Stomach smooth muscle (tissue), 2 donors: ENCODE measurements at regions not wholly inside any gene's neighbourhood (a gene's known extent, or its start where the extent isn't known, plus 50 kb on each side); places are given as distances from the start of the nearest gene placed in this dataset.

Experiments used
- H3K27ac ChIP-seq: one replicate; pipeline ENCODE4 v1.7.0; 2013; ENCODE audit warnings: mild to moderate bottlenecking, low read length, inconsistent platforms
- H3K27me3 ChIP-seq, 2 donors: one replicate each; pipeline ENCODE4 v1.7.0; 2013; ENCODE audit warnings: low read length in 2 of 2; ENCODE audit not compliant: insufficient read depth in 2 of 2, control insufficient read depth in 1 of 2
- H3K36me3 ChIP-seq, 2 donors: one replicate each; pipeline ENCODE4 v1.7.0; 2013; ENCODE audit warnings: low read length in 2 of 2; ENCODE audit not compliant: control insufficient read depth in 2 of 2, insufficient read depth in 2 of 2
- H3K4me1 ChIP-seq: one replicate; pipeline ENCODE4 v1.7.0; 2013; ENCODE audit warnings: low read length; ENCODE audit not compliant: control insufficient read depth, insufficient read depth
- H3K4me3 ChIP-seq, 2 donors: one replicate each; pipeline ENCODE4 v1.7.0; 2013; ENCODE audit warnings: low read length in 2 of 2
- H3K9ac ChIP-seq, 2 donors: one replicate each; pipeline ENCODE4 v1.7.0; 2013; ENCODE audit warnings: low read length in 2 of 2, mild to moderate bottlenecking in 1 of 2
- H3K9me3 ChIP-seq, 2 donors: one replicate each; pipeline ENCODE4 v1.7.0; 2013; ENCODE audit warnings: low read length in 2 of 2; ENCODE audit not compliant: control insufficient read depth in 2 of 2
- donor health status: healthy.
- donor health status: Pancreatic carcinoma.

DNA sequence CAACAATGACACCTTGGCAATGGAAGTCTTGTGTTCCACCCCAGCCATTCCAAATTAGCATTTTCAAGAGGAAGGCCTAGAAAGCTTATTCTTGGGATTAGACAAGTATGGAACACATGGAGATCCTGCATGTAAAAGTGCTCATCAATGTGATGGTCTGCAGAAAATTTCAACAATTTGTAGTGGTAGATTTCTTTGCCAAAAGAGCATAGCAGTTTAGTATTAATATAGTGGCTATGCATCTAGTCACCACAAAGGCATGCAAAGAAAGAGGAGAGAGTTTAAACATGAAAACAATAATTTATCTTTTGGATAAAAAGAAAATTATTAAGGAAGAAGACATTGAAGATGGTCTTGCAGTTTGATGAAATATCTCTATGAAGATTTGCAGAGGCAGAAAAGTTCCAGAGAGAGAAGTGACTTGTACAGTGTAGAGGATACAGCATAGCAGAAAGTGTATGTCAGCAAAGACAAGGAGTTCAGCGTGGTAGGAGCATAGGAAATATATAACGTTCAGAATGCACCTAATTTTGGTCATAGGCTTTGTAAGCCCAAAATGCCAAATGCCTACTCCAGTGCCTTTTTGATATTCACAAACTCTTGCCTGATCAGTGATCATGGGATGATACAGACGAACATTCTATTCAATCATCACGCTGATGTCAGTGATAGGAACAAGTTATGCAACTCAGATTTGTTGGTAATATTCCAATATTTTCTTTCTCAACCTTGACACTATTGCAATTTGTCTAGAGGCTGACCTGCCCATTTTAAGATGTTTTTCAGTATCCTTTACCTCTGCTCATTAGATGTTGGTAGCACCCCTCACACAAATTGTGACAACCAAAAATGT is 727.9 kb upstream of the SOX9 start:
- no peak overlapping the region for H3K9ac ChIP-seq
- H3K36me3 ChIP-seq: no peaks in the 10 kb centered on the region
- H3K4me1 ChIP-seq: no peaks in the 10 kb centered on the region
- no peak overlapping the region for H3K4me3 ChIP-seq
- no peak overlapping the region for H3K27ac ChIP-seq
- H3K9me3 ChIP-seq: no peaks in the 10 kb centered on the region
- H3K27me3 ChIP-seq: no peaks in the 10 kb centered on the region

DNA sequence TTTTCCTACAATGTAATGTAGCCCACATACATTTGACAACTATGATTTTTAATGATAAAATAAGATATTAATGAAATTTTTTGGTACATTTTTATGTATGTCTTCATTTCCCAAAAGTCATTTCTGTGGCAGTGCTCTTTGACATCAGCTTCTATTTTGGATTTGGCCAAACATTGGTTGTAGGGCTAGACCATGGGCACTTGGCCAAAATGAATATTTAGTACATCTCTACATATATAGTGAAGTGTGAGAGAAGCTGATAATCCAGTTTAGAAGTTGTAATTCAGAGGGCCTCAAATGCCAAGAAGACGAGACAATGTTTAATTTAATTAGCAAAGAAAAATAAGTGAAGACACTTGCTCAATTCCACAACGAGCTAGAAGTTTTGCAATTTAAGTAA is 724.9 kb upstream of the SOX9 start:
- no peak overlapping the region for H3K9ac ChIP-seq
- no peaks in the 10 kb centered on the region for H3K4me1 ChIP-seq
- no peak overlapping the region for H3K4me3 ChIP-seq
- H3K36me3 ChIP-seq: no peaks in the 10 kb centered on the region
- H3K27me3 ChIP-seq: no peaks in the 10 kb centered on the region
- no peak overlapping the region for H3K27ac ChIP-seq
- no peaks in the 10 kb centered on the region for H3K9me3 ChIP-seq

- H3K27ac ChIP-seq: no peak overlapping the region
- no peaks in the 10 kb centered on the region for H3K27me3 ChIP-seq
- no peak overlapping the region for H3K4me3 ChIP-seq
- H3K4me1 ChIP-seq: no peaks in the 10 kb centered on the region
- H3K36me3 ChIP-seq: no peaks in the 10 kb centered on the region
- H3K9me3 ChIP-seq: no peaks in the 10 kb centered on the region
- H3K9ac ChIP-seq: no peak overlapping the region
Observed at GRCh38 chr17:71396711-71397110, 724.1 kb upstream of the SOX9 start.

DNA sequence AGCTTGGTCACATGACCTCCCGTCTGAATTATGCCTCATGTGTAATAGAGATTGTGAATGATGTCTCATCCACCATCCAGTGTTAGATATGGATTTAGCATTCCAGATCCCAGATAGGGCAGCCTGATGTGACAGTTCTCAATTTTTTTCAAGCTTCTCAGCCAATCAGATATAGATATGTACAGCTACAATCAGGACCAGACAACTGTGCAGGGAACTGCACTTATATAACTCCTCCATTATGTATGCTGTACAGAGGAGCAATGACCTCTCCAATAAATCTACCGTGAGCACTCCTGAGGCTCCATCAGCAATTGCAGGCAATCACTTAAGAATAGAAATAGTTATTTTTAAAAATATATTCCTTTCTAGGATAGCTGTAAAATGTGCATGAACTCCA is 722.8 kb upstream of the SOX9 start:
- Histone ChIP-seq H3K9ac (no peak overlapping the region), H3K36me3 (no peaks in the 10 kb centered on the region), H3K9me3 (no peaks in the 10 kb centered on the region), H3K4me1 (no peaks in the 10 kb centered on the region), H3K27ac (no peak overlapping the region), H3K4me3 (no peak overlapping the region), H3K27me3 (no peaks in the 10 kb centered on the region)

DNA sequence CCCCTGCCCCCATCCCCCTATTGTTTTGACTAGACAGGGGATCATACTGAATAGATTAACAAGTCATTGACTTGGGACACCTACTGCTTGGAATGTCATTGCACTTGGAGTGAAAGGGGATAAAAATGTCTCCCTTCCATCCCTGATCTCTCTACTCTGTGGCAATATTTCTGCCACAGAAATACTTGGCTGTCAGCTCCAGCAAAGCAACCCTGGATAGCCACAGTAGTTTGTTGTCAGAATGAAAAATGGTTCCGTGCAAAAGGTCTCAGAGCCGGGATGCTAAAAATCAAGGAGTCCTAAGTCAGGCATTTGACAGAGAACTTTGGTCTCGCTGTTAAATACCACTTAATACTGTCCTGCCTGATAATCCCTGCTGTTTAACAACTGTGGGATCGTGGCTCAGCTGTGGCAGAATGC is 722.0 kb upstream of the SOX9 start:
- H3K9me3 ChIP-seq: no peaks in the 10 kb centered on the region
- H3K27me3 ChIP-seq: no peaks in the 10 kb centered on the region
- H3K4me1 ChIP-seq: no peaks in the 10 kb centered on the region
- H3K4me3 ChIP-seq: no peak overlapping the region
- no peak overlapping the region for H3K27ac ChIP-seq
- H3K9ac ChIP-seq: no peak overlapping the region
- no peaks in the 10 kb centered on the region for H3K36me3 ChIP-seq

DNA sequence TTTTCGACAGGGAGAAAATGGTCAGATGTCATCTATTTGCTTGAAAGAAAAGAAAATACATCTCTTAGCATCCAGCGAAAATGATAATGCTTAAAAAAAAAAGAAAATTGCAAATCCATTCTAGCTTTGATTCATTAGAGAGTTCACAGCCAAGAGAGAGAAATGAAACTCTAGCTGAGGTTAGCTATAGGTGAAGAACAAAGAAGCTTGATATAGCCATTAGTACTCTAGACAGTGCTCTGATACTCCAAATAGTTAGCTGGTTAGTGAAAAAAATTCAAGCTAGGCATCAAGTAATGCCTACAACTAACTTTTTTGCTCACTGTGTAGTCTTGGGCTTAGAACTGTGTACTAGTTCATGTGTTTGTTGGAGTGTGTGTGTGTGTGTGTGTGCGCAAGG is 721.6 kb upstream of the SOX9 start:
- H3K9ac ChIP-seq: no peak overlapping the region
- H3K36me3 ChIP-seq: no peaks in the 10 kb centered on the region
- no peak overlapping the region for H3K4me3 ChIP-seq
- H3K27ac ChIP-seq: no peak overlapping the region
- no peaks in the 10 kb centered on the region for H3K4me1 ChIP-seq
- H3K27me3 ChIP-seq: no peaks in the 10 kb centered on the region
- H3K9me3 ChIP-seq: no peaks in the 10 kb centered on the region

- Histone ChIP-seq H3K4me1 (no peaks in the 10 kb centered on the region), H3K27ac (no peak overlapping the region), H3K9ac (no peak overlapping the region), H3K36me3 (no peaks in the 10 kb centered on the region), H3K9me3 (no peaks in the 10 kb centered on the region), H3K4me3 (no peak overlapping the region), H3K27me3 (no peaks in the 10 kb centered on the region)
Observed at GRCh38 chr17:71399649-71400048, 721.2 kb upstream of the SOX9 start.

DNA sequence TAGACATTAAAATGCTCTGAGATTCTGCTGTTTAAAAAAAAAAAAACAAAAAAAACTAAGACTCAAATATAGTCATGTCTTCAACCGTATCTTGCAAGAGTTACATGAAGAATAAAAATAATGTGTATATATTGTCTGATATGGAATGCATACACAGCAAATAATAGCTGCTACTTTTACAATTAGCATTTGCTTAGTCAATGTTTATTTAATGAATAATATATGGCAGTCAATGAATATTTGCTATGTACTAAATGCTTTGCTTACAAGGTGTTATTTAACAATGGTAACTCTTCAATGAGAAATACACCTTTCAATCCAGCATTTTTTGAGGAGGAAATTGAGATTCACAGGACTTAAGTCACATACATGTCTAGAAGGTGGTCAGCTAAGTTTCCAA is 718.8 kb upstream of the SOX9 start:
- Histone ChIP-seq H3K27me3 (no peaks in the 10 kb centered on the region), H3K27ac (no peak overlapping the region), H3K9me3 (no peaks in the 10 kb centered on the region), H3K4me3 (no peak overlapping the region), H3K4me1 (no peaks in the 10 kb centered on the region), H3K36me3 (no peaks in the 10 kb centered on the region), H3K9ac (no peak overlapping the region)

GRCh38 chr17:71402661-71403141 is 718.1 kb upstream of the SOX9 start:
- H3K9ac ChIP-seq: no peak overlapping the region
- H3K9me3 ChIP-seq: no peaks in the 10 kb centered on the region
- H3K4me3 ChIP-seq: no peak overlapping the region
- no peaks in the 10 kb centered on the region for H3K27me3 ChIP-seq
- no peak overlapping the region for H3K27ac ChIP-seq
- H3K36me3 ChIP-seq: no peaks in the 10 kb centered on the region
- no peaks in the 10 kb centered on the region for H3K4me1 ChIP-seq

DNA sequence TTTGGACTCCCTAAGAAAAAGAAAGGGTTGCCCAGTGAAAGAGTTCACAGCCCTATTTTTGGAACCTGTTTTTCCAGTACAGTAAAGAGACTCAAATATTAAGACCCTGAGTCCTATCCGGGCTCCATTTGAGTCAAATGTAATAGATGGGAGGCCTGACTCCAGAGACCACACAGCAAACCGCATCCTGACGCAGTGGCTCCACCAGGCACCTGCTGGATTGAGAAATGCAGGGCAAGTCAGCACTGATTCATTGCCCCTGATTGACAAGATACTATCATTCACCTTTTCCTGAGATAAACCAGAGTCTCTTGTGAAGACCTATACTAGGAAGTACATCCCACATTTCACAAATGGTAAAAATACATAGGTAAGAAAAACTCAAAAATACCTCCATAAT is 715.7 kb upstream of the SOX9 start:
- H3K27me3 ChIP-seq: no peaks in the 10 kb centered on the region
- H3K4me1 ChIP-seq: no peaks in the 10 kb centered on the region
- H3K27ac ChIP-seq: no peak overlapping the region
- H3K4me3 ChIP-seq: no peak overlapping the region
- no peaks in the 10 kb centered on the region for H3K9me3 ChIP-seq
- H3K9ac ChIP-seq: no peak overlapping the region
- H3K36me3 ChIP-seq: no peaks in the 10 kb centered on the region

GRCh38 chr17:71407981-71408380 is 712.8 kb upstream of the SOX9 start:
- H3K9me3 ChIP-seq: no peaks in the 10 kb centered on the region
- H3K36me3 ChIP-seq: no peaks in the 10 kb centered on the region
- H3K27me3 ChIP-seq: no peaks in the 10 kb centered on the region
- no peak overlapping the region for H3K4me3 ChIP-seq
- no peaks in the 10 kb centered on the region for H3K4me1 ChIP-seq
- no peak overlapping the region for H3K27ac ChIP-seq
- H3K9ac ChIP-seq: no peak overlapping the region
